ENCODE measurements at regions not wholly inside any gene's neighbourhood (a gene's known extent, or its start where the extent isn't known, plus 50 kb on each side); places are given as distances from the start of the nearest gene placed in this dataset.
"Not testable (repeated sequence)": the region's sequence is repeated elsewhere in the genome, so short reads cannot be mapped to it uniquely, and the experiment has no call there.

DNA sequence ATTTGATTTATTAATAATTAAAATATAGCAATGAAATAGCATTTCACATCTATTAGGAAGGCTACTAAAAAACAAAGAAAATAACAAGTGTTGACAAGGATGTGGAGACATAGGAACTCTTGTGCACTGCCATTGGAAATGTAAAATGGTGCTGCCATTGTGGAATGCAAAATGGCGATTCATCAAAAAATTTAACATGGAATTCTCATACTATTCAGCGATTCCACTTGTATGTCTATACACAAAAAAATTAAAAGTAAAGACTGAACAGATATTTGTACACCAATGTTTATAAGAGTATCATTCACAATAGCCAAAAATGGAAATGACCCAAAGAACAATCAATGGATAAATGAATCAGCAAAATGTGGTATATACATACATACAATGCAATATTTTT is 101.3 kb upstream of the S1PR1 start:
- no peaks in the 10 kb centered on the region for H3K9me3 ChIP-seq
- H3K36me3 ChIP-seq, result no peaks in the 10 kb centered on the region
- DNase-seq, result no peak
- no peak for TF ChIP-seq CTCF (IDR thresholded peaks at IDR 0.05)
- no peaks in the 10 kb centered on the region for H3K27me3 ChIP-seq
- no peak overlapping the region for H3K27ac ChIP-seq
- no peak overlapping the region for H3K4me3 ChIP-seq
- intact Hi-C loops (cut with DNase I; ENCODE audit: low total_unique reads), result no loop called here
- H3K4me1 ChIP-seq, result peaks cover 0 to 15% (median 9%) of the 10 kb centered on the region in 4 donors

- intact Hi-C loops (cut with DNase I; ENCODE audit: low total_unique reads), result no loop called here
- H3K27me3 ChIP-seq, result no peaks in the 10 kb centered on the region
- no peaks in the 10 kb centered on the region for H3K9me3 ChIP-seq
- no peak overlapping the region for H3K27ac ChIP-seq
- no peak for TF ChIP-seq CTCF (IDR thresholded peaks at IDR 0.05)
- H3K4me3 ChIP-seq, result no peak overlapping the region
- DNase-seq, result no peak
- no peaks in the 10 kb centered on the region for H3K36me3 ChIP-seq
- peaks cover 0 to 2% (median 0%) of the 10 kb centered on the region in 4 donors for H3K4me1 ChIP-seq
Observed at GRCh38 chr1:101131239-101131843, 105.5 kb upstream of the S1PR1 start.

GRCh38 chr1:101130673-101131072 is 105.1 kb upstream of the DPH5 start:
- Histone ChIP-seq H3K9me3 (no peaks in the 10 kb centered on the region), H3K4me1 (no peaks in the 10 kb centered on the region), H3K4me3 (no peak overlapping the region), H3K27me3 (no peaks in the 10 kb centered on the region), H3K27ac (no peak overlapping the region), H3K36me3 (no peaks in the 10 kb centered on the region)
- no peak for DNase-seq
- intact Hi-C loops (cut with DNase I; ENCODE audit: low total_unique reads), result no loop called here
- no peak for TF ChIP-seq CTCF (IDR thresholded peaks at IDR 0.05)

DNA sequence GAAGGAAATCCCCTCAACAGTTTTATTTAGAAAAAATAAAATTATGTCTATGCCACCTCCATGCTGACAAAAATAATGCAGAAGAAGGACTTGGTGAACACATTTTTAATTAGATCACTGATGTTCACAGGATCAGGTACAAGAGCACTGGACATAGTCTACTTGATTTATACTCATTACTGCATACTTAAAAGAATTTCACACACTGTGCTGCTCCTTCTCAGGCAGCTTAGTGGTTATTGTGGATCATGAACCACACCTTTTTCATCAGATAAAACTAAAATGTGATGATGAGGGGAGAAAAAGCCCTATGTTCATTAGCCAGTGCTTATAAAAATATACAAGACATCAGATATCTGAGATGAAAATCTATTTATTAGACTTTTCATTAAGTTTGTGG is 103.3 kb upstream of the DPH5 start:
- Histone ChIP-seq H3K9me3 (no peaks in the 10 kb centered on the region), H3K36me3 (no peaks in the 10 kb centered on the region), H3K4me1 (no peaks in the 10 kb centered on the region), H3K27me3 (no peaks in the 10 kb centered on the region), H3K27ac (no peak overlapping the region), H3K4me3 (no peak overlapping the region)
- no peak for DNase-seq
- TF ChIP-seq CTCF (IDR thresholded peaks at IDR 0.05), result no peak
- intact Hi-C loops (cut with DNase I; ENCODE audit: low total_unique reads), result no loop called here

- no peaks in the 10 kb centered on the region for H3K4me1 ChIP-seq
- DNase-seq, result no peak
- H3K4me3 ChIP-seq, result no peak overlapping the region
- H3K27me3 ChIP-seq, result no peaks in the 10 kb centered on the region
- intact Hi-C loops (cut with DNase I; ENCODE audit: low total_unique reads), result no loop called here
- no peaks in the 10 kb centered on the region for H3K9me3 ChIP-seq
- no peak overlapping the region for H3K27ac ChIP-seq
- TF ChIP-seq CTCF (IDR thresholded peaks at IDR 0.05), result no peak
- no peaks in the 10 kb centered on the region for H3K36me3 ChIP-seq
Observed at GRCh38 chr1:101128211-101128727, 102.7 kb upstream of the DPH5 start.

DNA sequence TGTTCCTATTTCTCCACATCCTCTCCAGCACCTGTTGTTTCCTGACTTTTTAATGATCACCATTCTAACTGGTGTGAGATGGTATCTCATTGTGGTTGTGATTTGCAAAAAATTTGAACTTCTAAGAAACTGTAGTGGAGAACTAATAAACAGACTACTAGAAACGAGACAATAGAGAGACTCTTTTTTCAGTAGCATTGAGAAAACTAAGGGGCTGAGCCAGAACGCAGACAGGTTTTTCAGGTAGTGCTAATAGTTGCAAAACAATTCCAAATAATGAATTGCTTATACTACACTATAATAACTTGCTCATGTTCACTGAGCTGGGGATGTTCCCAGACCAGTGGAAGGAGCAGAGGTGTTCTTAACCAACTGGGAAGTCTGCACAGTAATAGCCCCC is 98.8 kb upstream of the DPH5 start:
- H3K4me3 ChIP-seq, result no peak overlapping the region
- no peaks in the 10 kb centered on the region for H3K9me3 ChIP-seq
- H3K27ac ChIP-seq, result no peak overlapping the region
- H3K4me1 ChIP-seq, result no peaks in the 10 kb centered on the region
- intact Hi-C loops (cut with DNase I; ENCODE audit: low total_unique reads), result no loop called here
- no peak for DNase-seq
- no peaks in the 10 kb centered on the region for H3K27me3 ChIP-seq
- TF ChIP-seq CTCF (IDR thresholded peaks at IDR 0.05), result no peak
- no peaks in the 10 kb centered on the region for H3K36me3 ChIP-seq

DNA sequence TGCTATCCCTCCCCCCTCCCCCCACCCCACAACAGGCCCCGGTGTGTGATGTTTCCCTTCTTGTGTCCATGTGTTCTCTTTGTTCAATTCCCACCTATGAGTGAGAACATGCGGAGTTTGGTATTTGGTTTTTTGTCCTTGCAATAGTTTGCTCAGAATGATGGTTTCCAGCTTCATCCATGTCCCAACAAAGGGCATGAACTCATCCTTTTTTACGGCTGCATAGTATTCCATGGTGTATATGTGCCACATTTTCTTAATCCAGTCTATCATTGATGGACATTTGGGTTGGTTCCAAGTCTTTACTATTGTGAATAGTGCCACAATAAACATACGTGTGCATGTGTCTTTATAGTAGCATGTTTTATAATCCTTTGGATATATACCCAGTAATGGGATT is 98.3 kb upstream of the DPH5 start:
- DNase-seq; H3K4me1 ChIP-seq; H3K9me3 ChIP-seq; intact Hi-C loops (cut with DNase I; ENCODE audit: low total_unique reads); H3K27me3 ChIP-seq; H3K4me3 ChIP-seq; H3K36me3 ChIP-seq; H3K27ac ChIP-seq: not testable (repeated sequence)

Data from tibial artery (tissue), 4 donors.